Forelimb muscle (tissue), 1 donor: ENCODE measurements at regions not wholly inside any gene's neighbourhood (a gene's known extent, or its start where the extent isn't known, plus 50 kb on each side); places are given as distances from the start of the nearest gene placed in this dataset.

Source experiments
- DNase-seq: peaks from one replicate; pipeline ENCODE4 v3.0.0-alpha.2; 2013; ENCODE audit warnings: low read depth

GRCh38 chr15:62465173-62465572, 300.1 kb upstream of the C2CD4B start:
- no peak for DNase-seq

- no peak for DNase-seq
Measured at GRCh38 chr15:62469478-62469873, 304.4 kb upstream of the C2CD4B start.

DNA sequence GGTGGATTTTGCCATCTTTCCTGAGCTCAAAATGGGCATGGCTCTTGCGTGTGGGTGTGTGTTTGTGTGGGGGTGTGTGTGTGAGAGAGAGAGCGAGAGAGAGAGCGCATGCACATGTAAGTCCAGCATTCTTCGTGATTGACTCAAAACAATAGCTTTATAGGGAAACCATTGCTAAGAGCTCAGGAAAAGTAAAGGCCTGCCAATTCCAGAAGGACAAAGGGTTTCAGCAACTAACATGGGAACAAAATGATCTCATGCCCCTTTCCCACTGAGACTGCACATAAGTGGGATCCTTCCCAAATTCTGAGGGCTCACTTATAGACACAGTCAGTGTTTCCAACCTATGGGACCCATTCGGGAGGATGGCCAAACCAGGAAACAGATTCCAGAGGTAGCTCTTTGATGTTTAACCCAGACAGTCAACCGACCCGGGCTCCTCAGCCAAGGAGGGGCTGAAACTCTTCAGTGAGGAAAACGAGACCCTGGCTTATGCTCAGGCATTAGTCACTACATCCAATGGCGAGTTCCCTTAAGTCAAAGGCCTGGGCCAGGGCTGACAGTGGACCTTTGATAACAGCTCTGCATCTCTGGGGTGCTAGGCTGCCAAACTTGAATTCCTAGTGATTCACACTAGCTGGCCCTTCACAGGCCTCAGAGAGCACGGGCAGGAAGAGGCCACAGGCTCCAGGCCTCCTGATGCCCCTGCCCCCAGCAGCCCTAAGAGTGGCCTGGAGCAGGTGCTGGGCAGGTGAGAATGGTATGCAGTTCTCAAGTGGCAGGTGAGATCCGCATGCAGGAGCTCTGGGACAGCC, 305.0 kb upstream of the C2CD4B start:
- DNase-seq, result no peak

- no peak for DNase-seq
Measured at GRCh38 chr15:62472616-62473299, 307.7 kb upstream of the C2CD4B start.

- DNase-seq, result no peak
Measured at GRCh38 chr15:62474021-62474770, 309.1 kb upstream of the C2CD4B start.

DNA sequence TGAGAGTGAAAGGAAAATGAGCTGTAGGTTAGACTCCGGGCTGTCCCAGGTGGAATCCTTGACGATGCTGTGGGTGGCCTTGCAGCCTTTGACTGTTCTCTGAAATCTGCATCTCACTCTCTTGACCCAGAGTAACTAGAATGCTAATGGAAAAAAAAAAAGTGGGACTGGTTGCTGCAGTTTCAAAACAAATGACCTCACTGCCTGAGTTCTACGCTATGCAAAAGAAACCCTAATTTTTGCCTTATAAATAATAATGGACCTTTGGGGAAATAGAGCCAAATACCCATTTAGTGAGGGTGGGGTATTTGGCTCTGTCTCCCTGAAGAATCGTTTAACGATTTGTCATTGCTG, 309.7 kb upstream of the C2CD4B start:
- no peak for DNase-seq

- DNase-seq, result no peak
Measured at GRCh38 chr15:62475591-62475990, 310.5 kb upstream of the C2CD4B start.

DNA sequence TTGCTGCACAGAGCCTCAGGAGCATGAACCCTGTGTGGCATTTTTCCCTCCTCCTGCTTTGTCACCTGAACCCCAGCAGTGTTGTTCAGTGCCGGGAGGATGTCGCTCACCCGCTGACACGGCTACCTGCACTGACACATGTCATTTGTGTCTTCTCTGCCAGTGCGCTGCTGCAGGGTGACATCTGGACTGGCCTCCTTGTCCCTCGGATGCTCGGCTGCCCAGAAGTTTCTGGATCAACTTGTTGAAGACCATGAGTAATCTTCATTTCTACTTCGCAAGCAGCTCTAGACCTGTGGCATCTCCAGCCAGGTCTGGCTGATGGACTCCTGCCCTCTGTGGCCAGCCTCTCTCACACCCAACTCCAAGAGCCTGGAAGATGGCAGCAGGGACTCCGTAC, 311.1 kb upstream of the C2CD4B start:
- DNase-seq, result no peak

- no peak for DNase-seq
Measured at GRCh38 chr15:62477929-62478328, 312.8 kb upstream of the C2CD4B start.

DNA sequence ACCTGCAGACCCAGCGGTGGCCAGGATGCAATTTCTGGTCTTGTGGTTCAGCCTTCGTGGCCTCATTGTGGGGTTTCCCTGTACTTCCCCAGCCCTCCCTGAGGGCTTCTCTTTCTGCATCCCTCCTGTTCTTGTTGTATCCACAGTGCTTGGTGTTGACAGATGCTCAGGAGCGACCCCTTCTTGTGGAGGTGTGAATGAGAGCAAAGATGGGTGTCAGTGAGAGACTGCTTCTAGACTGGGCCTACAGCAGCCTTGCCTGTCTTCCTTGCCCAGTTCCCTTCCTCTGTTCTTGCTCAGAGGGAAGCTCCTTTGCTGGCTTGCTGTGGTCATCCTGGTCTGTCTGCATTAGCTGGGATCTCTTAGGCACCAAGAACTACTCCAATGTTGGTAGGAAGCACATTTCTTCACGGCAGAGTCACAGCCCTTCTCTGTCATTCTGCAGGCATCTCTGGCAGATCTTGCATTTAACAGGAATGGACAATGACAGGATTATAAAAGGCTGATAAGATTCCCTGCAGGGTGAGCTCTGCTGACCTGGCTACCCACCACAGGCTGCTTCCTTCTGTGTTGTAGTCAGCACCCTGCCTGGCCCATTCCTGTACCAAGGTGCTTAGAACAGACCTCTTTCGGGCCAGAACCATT, 317.8 kb upstream of the C2CD4B start:
- no peak for DNase-seq

- DNase-seq, result no peak
Measured at GRCh38 chr15:62483814-62484213, 318.7 kb upstream of the C2CD4B start.

GRCh38 chr15:62485170-62485720, 320.2 kb upstream of the C2CD4B start:
- no peak for DNase-seq

GRCh38 chr15:62486041-62486440, 321.0 kb upstream of the C2CD4B start:
- no peak for DNase-seq

DNA sequence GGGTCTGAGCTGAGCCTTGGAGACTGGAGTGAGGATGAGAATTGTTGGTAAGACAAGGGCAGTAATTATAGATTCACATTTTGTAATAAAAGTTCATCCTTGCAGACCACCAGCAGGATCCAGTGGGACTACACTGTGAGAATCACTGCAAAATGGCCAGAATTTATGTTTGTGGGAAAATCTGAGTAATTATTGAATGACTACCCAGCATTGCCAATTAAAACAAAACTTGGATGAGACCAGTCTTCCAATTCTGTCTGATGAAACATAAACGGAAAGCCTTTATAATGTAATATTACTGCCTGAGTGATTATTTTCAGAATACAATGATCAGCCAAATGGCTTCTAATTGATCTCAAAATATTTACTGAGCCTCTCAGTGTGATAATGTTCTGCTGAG, 323.3 kb upstream of the C2CD4B start:
- DNase-seq, result no peak

DNA sequence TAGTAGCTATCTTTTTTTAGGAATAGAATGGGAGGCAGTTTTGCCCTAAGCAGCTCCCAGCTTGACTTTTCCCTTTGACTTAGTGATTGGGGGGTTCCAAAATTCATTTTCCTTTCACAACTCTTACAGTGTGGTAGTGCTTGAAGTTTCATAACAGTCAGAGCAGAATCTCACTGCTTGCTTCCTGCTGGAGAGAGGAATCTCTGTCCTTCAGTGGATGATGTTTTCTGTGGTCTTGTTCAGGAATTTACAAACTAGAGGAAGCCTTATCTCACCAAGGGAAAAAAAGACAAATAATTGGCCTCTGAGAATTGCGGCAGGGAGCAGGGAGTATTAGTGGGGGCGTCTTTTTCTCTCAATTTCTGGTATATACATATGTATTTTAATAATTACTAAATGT, 326.6 kb upstream of the C2CD4B start:
- no peak for DNase-seq

DNA sequence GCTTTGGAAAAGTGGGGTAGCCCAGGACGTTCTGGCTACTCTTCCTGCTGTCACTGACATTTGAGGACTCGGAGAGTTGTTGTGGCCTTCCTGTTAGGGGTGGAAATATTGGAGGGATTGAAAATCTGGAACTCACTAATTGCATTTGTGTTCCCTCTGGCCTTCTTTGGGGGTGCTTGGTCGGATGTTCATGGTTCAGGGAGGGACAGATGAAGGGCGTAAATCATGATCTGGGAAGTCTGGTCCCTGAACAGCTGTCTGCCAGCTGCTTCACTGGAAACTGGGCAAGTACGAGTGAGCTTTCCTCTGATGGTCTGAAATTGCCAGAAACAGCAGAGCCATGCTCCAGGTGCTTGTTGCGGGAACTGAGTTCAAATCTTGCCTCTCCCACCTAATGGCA, 327.8 kb upstream of the C2CD4B start:
- no peak for DNase-seq

DNA sequence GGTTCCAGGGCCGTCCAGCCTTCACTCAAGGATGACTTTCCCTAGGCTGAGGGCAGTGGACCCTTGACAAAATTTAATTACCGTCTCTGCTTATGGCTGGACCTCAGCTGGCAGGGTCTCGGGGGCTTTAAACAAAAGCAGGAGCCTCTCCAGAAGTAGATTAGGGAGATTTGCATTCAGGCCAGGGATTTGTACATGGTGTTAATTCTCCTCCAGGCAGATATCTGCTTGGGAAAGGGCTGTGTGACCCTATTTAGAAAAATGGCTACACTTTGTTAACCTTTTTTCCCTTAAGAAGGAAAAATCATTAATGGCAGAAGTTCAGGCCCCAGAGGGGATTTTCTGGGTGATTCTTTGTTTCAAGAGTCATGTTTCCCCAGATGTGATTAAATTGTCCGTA, 329.1 kb upstream of the C2CD4B start:
- no peak for DNase-seq

GRCh38 chr15:62495670-62496614, 330.9 kb upstream of the C2CD4B start:
- DNase-seq, result no peak

DNA sequence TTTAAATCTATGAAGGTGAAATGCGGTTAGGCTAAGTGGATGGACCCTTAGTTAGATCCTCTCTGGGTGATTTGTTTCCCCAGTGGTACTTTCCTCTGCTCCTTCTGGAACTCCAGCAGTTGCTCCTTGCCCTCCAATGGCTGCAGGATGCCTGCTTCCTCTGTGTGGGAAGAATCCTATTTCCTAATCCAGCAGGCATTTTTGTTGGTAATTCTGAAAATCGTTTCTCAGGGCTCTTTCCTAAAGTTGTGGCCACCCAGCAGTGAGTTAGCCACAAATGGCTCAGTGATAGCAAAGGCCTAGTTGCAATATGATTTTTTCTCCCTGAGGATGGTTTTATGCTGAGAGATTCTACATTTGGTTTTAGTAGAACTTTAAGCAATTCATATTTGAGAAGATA, 332.3 kb upstream of the C2CD4B start:
- DNase-seq, result no peak

- DNase-seq, result no peak
Measured at GRCh38 chr15:62498278-62498677, 333.2 kb upstream of the C2CD4B start.

DNA sequence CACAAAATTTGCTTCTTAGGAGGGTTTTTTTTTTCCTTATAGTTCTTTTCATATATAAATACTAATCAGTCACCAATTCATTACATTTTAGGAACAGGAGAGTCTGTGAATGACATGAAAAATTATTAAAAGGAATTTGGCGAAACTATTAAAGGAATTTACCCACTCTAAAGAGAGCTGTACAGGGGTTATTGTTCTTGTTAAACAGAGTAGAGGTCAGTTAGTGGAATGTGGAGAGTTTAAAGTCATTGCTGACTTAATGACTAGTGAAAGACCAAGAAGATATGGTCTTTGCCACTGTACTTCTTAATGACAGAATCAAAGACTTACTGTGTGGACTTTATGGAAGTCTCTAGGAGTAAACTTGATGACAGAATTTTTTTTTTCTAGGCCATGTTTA, 333.6 kb upstream of the C2CD4B start:
- DNase-seq, result no peak
